ENCODE measurements at regions not wholly inside any gene's neighbourhood (a gene's known extent, or its start where the extent isn't known, plus 50 kb on each side); places are given as distances from the start of the nearest gene placed in this dataset.
"Not testable (repeated sequence)": the region's sequence is repeated elsewhere in the genome, so short reads cannot be mapped to it uniquely, and the experiment has no call there.

DNA sequence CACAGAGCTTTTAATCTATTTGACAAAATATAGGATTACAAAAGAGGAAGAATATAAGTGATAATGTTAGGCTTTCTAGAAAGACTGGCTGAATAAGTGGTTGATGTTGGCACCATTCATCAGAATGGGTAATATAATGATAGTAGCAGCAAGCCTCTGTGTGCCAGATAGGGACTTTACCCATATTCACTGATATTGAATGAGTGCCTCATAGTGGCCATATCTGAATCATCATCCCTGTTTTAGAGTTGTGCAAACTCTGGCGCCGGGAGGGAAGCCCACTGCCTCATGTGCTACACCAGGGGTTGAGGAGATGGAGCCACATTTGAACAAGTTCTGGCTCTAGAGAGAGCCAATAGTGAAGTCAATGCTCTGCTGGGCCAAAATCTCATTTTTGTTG is 368.7 kb upstream of the CRIM1 start:
- H3K27ac ChIP-seq (ENCODE audit: low read length): no peak overlapping the region
- no peaks in the 10 kb centered on the region for H3K4me1 ChIP-seq (ENCODE audit: control insufficient read depth in 1 of 2, insufficient read depth in 2 of 2, low read length in 2 of 2)
- H3K36me3 ChIP-seq (ENCODE audit: control insufficient read depth in 1 of 2, insufficient read depth in 2 of 2, low read length in 2 of 2): no peaks in the 10 kb centered on the region
- no peak overlapping the region for H3K4me3 ChIP-seq (ENCODE audit: low read depth in 1 of 2, low read length in 2 of 2)
- no peaks in the 10 kb centered on the region for H3K9me3 ChIP-seq (ENCODE audit: control insufficient read depth in 1 of 2, low read length in 2 of 2)
- no peaks in the 10 kb centered on the region for H3K27me3 ChIP-seq (ENCODE audit: low read depth, low read length)

- no peak overlapping the region for H3K27ac ChIP-seq (ENCODE audit: low read length)
- no peaks in the 10 kb centered on the region for H3K27me3 ChIP-seq (ENCODE audit: low read depth, low read length)
- no peak overlapping the region for H3K4me3 ChIP-seq (ENCODE audit: low read depth in 1 of 2, low read length in 2 of 2)
- H3K36me3 ChIP-seq (ENCODE audit: control insufficient read depth in 1 of 2, insufficient read depth in 2 of 2, low read length in 2 of 2): no peaks in the 10 kb centered on the region
- H3K4me1 ChIP-seq (ENCODE audit: control insufficient read depth in 1 of 2, insufficient read depth in 2 of 2, low read length in 2 of 2): no peaks in the 10 kb centered on the region
- no peaks in the 10 kb centered on the region for H3K9me3 ChIP-seq (ENCODE audit: control insufficient read depth in 1 of 2, low read length in 2 of 2)
These were observed 377.4 kb upstream of the CRIM1 start for GRCh38 chr2:35978218-35978617.

DNA sequence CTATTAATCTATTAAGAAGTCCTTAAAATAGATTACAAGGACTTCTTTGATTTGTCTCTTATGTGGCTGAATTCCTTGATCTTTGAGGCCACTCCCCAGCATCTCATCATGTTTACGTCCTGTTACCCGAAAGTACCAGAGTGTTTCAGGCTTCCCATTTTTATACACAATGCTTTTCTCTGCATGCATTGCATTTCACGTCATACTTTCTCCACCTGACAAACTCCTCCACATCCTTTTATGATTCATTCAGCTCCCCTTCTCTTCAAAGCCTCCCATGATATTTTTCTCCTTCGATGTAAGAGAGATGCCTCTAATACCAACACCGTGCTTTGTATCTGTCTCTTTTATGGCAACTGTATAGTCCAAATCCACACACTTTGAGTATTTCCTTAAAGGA is 379.0 kb upstream of the CRIM1 start:
- Histone ChIP-seq H3K27ac (ENCODE audit: low read length) (no peak overlapping the region), H3K4me3 (ENCODE audit: low read depth in 1 of 2, low read length in 2 of 2) (no peak overlapping the region), H3K4me1 (ENCODE audit: control insufficient read depth in 1 of 2, insufficient read depth in 2 of 2, low read length in 2 of 2) (no peaks in the 10 kb centered on the region), H3K27me3 (ENCODE audit: low read depth, low read length) (no peaks in the 10 kb centered on the region), H3K9me3 (ENCODE audit: control insufficient read depth in 1 of 2, low read length in 2 of 2) (no peaks in the 10 kb centered on the region), H3K36me3 (ENCODE audit: control insufficient read depth in 1 of 2, insufficient read depth in 2 of 2, low read length in 2 of 2) (no peaks in the 10 kb centered on the region)

DNA sequence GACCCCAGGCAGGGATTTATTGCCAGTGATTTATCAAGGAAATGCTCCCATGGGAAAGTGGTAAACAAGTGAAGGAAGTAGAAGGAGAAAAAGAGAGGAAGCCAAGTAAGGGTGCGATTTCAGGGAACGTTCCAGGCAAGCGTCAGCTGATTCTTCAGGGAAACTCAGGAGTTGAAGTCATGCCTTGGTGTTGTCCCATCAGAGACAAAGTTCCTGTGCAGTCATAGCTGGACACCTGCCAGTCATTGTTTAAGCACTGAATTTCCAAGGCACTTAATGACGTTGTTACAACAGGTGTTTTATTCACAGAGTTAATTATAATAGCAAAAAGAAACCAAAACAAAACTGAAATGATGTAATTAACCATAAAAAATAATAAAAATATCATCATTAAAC is 381.8 kb upstream of the CRIM1 start:
- H3K4me3 ChIP-seq (ENCODE audit: low read depth in 1 of 2, low read length in 2 of 2): no peak overlapping the region
- no peaks in the 10 kb centered on the region for H3K27me3 ChIP-seq (ENCODE audit: low read depth, low read length)
- H3K36me3 ChIP-seq (ENCODE audit: control insufficient read depth in 1 of 2, insufficient read depth in 2 of 2, low read length in 2 of 2): no peaks in the 10 kb centered on the region
- no peaks in the 10 kb centered on the region for H3K9me3 ChIP-seq (ENCODE audit: control insufficient read depth in 1 of 2, low read length in 2 of 2)
- H3K4me1 ChIP-seq (ENCODE audit: control insufficient read depth in 1 of 2, insufficient read depth in 2 of 2, low read length in 2 of 2): no peaks in the 10 kb centered on the region
- H3K27ac ChIP-seq (ENCODE audit: low read length): peak overlapping the region; percentile 35

DNA sequence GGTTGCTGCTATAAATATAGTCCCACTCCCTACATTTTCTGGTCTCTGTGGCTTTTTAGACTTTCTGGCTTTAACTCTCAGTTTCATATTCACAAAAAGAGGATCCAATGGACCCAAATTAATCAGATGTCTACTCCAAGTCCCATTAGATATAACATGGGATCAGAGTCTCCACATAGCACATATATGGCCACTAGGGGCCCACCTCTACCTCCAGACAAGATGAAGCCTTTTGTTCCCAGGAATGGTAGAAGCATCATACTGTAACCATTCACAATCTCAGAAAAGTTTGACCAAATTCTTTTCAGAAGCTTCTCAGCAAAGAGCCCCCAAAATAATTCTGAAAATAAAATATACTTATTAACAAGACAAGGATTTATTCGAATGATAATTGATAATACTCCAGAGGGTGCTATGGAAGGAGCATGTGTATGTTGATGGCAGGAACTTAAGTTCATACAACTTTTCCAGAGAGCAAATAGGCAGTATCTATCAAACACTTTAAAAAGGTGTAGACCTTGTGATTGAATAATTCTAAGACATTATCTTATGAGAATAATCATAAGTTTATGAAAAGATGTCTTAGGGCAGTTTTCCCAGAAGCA is 382.3 kb upstream of the CRIM1 start:
- H3K4me3 ChIP-seq (ENCODE audit: low read depth in 1 of 2, low read length in 2 of 2): no peak overlapping the region
- no peaks in the 10 kb centered on the region for H3K36me3 ChIP-seq (ENCODE audit: control insufficient read depth in 1 of 2, insufficient read depth in 2 of 2, low read length in 2 of 2)
- H3K9me3 ChIP-seq (ENCODE audit: control insufficient read depth in 1 of 2, low read length in 2 of 2): no peaks in the 10 kb centered on the region
- H3K27me3 ChIP-seq (ENCODE audit: low read depth, low read length): no peaks in the 10 kb centered on the region
- H3K27ac ChIP-seq (ENCODE audit: low read length): peak overlapping the region; percentile 35
- H3K4me1 ChIP-seq (ENCODE audit: control insufficient read depth in 1 of 2, insufficient read depth in 2 of 2, low read length in 2 of 2): no peaks in the 10 kb centered on the region

- Histone ChIP-seq H3K4me3 (ENCODE audit: low read depth in 1 of 2, low read length in 2 of 2) (no peak overlapping the region), H3K27me3 (ENCODE audit: low read depth, low read length) (no peaks in the 10 kb centered on the region), H3K4me1 (ENCODE audit: control insufficient read depth in 1 of 2, insufficient read depth in 2 of 2, low read length in 2 of 2) (no peaks in the 10 kb centered on the region), H3K36me3 (ENCODE audit: control insufficient read depth in 1 of 2, insufficient read depth in 2 of 2, low read length in 2 of 2) (no peaks in the 10 kb centered on the region), H3K9me3 (ENCODE audit: control insufficient read depth in 1 of 2, low read length in 2 of 2) (peaks cover 0 to 8% of the 10 kb centered on the region in 2 donors), H3K27ac (ENCODE audit: low read length) (no peak overlapping the region)
These were observed 391.8 kb upstream of the CRIM1 start for GRCh38 chr2:35963824-35964223.

GRCh38 chr2:35963357-35963756 is 392.2 kb upstream of the CRIM1 start:
- H3K27ac ChIP-seq (ENCODE audit: low read length): no peak overlapping the region
- peaks cover 0 to 8% of the 10 kb centered on the region in 2 donors for H3K9me3 ChIP-seq (ENCODE audit: control insufficient read depth in 1 of 2, low read length in 2 of 2)
- no peak overlapping the region for H3K4me3 ChIP-seq (ENCODE audit: low read depth in 1 of 2, low read length in 2 of 2)
- H3K4me1 ChIP-seq (ENCODE audit: control insufficient read depth in 1 of 2, insufficient read depth in 2 of 2, low read length in 2 of 2): no peaks in the 10 kb centered on the region
- no peaks in the 10 kb centered on the region for H3K36me3 ChIP-seq (ENCODE audit: control insufficient read depth in 1 of 2, insufficient read depth in 2 of 2, low read length in 2 of 2)
- H3K27me3 ChIP-seq (ENCODE audit: low read depth, low read length): no peaks in the 10 kb centered on the region

DNA sequence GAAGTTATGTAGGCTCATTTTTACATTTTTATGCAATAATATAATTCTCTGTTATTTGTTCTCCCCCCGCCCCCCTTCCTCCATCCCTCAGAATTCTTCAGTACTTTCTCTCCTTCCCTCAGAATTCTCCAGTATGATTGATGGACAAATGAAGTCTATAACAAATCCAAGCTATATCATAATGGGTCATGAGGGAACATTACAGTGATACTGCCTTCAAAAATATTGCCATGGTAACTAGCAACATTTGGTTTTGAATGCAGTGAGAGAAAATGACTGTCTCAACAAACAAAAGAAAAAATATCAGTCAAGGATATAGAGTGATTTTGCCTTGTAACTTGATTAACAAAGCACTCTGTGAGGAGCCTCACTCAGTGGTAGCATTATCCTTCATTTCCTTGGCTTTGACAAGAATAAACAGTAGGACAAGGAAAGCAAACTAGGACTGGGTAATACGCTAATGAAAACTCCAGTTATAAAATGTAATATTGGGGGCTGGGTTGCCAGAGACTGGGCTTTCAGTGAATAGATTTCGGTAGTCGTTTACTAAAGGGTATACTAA is 392.9 kb upstream of the CRIM1 start:
- no peaks in the 10 kb centered on the region for H3K36me3 ChIP-seq (ENCODE audit: control insufficient read depth in 1 of 2, insufficient read depth in 2 of 2, low read length in 2 of 2)
- peaks cover 0 to 8% of the 10 kb centered on the region in 2 donors for H3K9me3 ChIP-seq (ENCODE audit: control insufficient read depth in 1 of 2, low read length in 2 of 2)
- H3K27me3 ChIP-seq (ENCODE audit: low read depth, low read length): no peaks in the 10 kb centered on the region
- H3K27ac ChIP-seq (ENCODE audit: low read length): no peak overlapping the region
- H3K4me1 ChIP-seq (ENCODE audit: control insufficient read depth in 1 of 2, insufficient read depth in 2 of 2, low read length in 2 of 2): no peaks in the 10 kb centered on the region
- H3K4me3 ChIP-seq (ENCODE audit: low read depth in 1 of 2, low read length in 2 of 2): no peak overlapping the region

DNA sequence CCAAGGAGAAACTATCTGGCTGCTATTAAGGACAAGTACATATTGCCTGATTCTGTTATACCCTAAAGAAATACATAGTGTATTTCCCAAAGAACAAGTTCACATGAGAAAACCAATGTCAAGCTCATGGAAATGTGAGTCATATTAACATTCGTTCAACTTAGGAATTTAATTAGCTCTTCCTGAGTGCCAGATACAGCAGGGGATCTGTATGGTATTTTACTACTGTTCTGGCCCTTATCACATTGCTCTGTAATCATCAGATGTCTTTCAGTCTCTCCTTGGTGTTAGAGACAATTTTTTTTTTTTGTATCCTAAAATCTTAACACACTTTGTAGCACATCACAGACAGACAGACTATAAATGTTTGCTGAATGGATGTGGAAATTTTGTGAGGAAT is 395.0 kb upstream of the CRIM1 start:
- Histone ChIP-seq H3K27me3 (ENCODE audit: low read depth, low read length) (no peaks in the 10 kb centered on the region), H3K27ac (ENCODE audit: low read length) (no peak overlapping the region), H3K4me3 (ENCODE audit: low read depth in 1 of 2, low read length in 2 of 2) (no peak overlapping the region), H3K9me3 (ENCODE audit: control insufficient read depth in 1 of 2, low read length in 2 of 2) (peaks cover 0 to 8% of the 10 kb centered on the region in 2 donors), H3K4me1 (ENCODE audit: control insufficient read depth in 1 of 2, insufficient read depth in 2 of 2, low read length in 2 of 2) (no peaks in the 10 kb centered on the region), H3K36me3 (ENCODE audit: control insufficient read depth in 1 of 2, insufficient read depth in 2 of 2, low read length in 2 of 2) (no peaks in the 10 kb centered on the region)

- not testable (repeated sequence) for H3K4me1 ChIP-seq (ENCODE audit: control insufficient read depth in 1 of 2, insufficient read depth in 2 of 2, low read length in 2 of 2); H3K4me3 ChIP-seq (ENCODE audit: low read depth in 1 of 2, low read length in 2 of 2); H3K9me3 ChIP-seq (ENCODE audit: control insufficient read depth in 1 of 2, low read length in 2 of 2); H3K27me3 ChIP-seq (ENCODE audit: low read depth, low read length); H3K36me3 ChIP-seq (ENCODE audit: control insufficient read depth in 1 of 2, insufficient read depth in 2 of 2, low read length in 2 of 2); H3K27ac ChIP-seq (ENCODE audit: low read length)
These were observed 398.5 kb upstream of the CRIM1 start for GRCh38 chr2:35957053-35957452.

DNA sequence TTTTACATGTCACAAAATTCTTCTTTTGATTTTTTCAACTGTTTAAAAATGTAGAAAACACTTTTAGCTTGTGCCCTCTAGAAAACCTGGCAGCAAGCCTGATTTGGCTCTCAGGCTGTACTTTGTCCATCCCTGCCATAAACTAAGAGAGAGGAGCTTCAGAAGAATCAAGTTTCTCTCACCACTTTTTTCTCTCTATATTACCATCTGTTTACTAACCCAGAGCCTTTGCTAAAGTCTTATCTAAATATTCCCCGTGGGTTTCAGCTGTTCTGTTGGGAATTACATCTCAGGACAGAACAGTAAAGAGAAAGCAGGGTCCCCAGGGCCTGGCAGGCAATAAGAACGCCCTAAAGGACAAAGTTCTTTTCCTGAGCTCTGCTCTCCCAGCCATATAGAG is 409.1 kb upstream of the CRIM1 start:
- no peak overlapping the region for H3K27ac ChIP-seq (ENCODE audit: low read length)
- H3K27me3 ChIP-seq (ENCODE audit: low read depth, low read length): no peaks in the 10 kb centered on the region
- H3K4me1 ChIP-seq (ENCODE audit: control insufficient read depth in 1 of 2, insufficient read depth in 2 of 2, low read length in 2 of 2): no peaks in the 10 kb centered on the region
- H3K36me3 ChIP-seq (ENCODE audit: control insufficient read depth in 1 of 2, insufficient read depth in 2 of 2, low read length in 2 of 2): no peaks in the 10 kb centered on the region
- no peaks in the 10 kb centered on the region for H3K9me3 ChIP-seq (ENCODE audit: control insufficient read depth in 1 of 2, low read length in 2 of 2)
- H3K4me3 ChIP-seq (ENCODE audit: low read depth in 1 of 2, low read length in 2 of 2): no peak overlapping the region

- Histone ChIP-seq H3K36me3 (ENCODE audit: control insufficient read depth in 1 of 2, insufficient read depth in 2 of 2, low read length in 2 of 2) (no peaks in the 10 kb centered on the region), H3K27me3 (ENCODE audit: low read depth, low read length) (no peaks in the 10 kb centered on the region), H3K9me3 (ENCODE audit: control insufficient read depth in 1 of 2, low read length in 2 of 2) (no peaks in the 10 kb centered on the region), H3K4me3 (ENCODE audit: low read depth in 1 of 2, low read length in 2 of 2) (no peak overlapping the region), H3K27ac (ENCODE audit: low read length) (no peak overlapping the region), H3K4me1 (ENCODE audit: control insufficient read depth in 1 of 2, insufficient read depth in 2 of 2, low read length in 2 of 2) (no peaks in the 10 kb centered on the region)
These were observed 416.7 kb upstream of the CRIM1 start for GRCh38 chr2:35938838-35939237.
